Esophagus muscularis mucosa (tissue), 4 donors: ENCODE measurements at regions not wholly inside any gene's neighbourhood (a gene's known extent, or its start where the extent isn't known, plus 50 kb on each side); places are given as distances from the start of the nearest gene placed in this dataset.

Source experiments
- EP300 ChIP-seq: sonication (generic); formaldehyde crosslinking; IDR thresholded peaks from one replicate; pipeline ENCODE4 v1.6.1; 2017; ENCODE audit warnings: antibody characterized with exemption
- POLR2A ChIP-seq: fragments of 450-650 bp; IDR thresholded peaks from one replicate; pipeline ENCODE4 v1.6.1; 2017; ENCODE audit warnings: antibody characterized with exemption, moderate library complexity, mild to moderate bottlenecking, low read depth
- POLR2AphosphoS5 ChIP-seq, 2 donors: sonication (generic); formaldehyde crosslinking; IDR thresholded peaks; one replicate each; pipeline ENCODE4 v1.6.1; 2017; ENCODE audit warnings: antibody characterized with exemption in 2 of 2
- TF ChIP-seq, protein P1 (sequence below), 3 experiments: fragments of 200-600 bp in 2 of 3; fragments of 450-650 bp in 1 of 3; sonication (generic) in 2 of 3; IDR thresholded peaks; one replicate each; pipeline ENCODE4 v1.5.1; 2017 to 2019; ENCODE audit warnings: antibody characterized with exemption in 3 of 3, mild to moderate bottlenecking in 2 of 3, moderate library complexity in 1 of 3

DNA sequence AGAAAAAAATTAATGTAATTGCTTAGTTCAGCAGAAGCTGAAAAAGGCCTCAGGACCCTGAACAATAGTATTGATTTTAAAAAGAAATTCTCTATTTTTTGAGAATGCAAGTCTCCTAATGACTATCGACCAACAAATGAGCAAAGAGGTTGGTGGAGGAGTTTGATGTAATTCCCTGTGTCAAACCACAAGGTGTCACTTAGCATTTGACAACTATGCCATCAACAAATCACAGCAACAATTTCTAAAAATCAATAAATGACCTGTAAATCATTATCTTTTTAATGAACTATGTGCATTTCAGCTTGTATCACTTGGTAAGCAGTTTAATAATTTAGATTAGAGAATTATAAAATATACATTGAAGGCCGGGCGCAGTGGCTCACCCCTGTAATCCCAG is 133.7 kb downstream of the PRELID2 start:
- TF ChIP-seq, protein P1, sequence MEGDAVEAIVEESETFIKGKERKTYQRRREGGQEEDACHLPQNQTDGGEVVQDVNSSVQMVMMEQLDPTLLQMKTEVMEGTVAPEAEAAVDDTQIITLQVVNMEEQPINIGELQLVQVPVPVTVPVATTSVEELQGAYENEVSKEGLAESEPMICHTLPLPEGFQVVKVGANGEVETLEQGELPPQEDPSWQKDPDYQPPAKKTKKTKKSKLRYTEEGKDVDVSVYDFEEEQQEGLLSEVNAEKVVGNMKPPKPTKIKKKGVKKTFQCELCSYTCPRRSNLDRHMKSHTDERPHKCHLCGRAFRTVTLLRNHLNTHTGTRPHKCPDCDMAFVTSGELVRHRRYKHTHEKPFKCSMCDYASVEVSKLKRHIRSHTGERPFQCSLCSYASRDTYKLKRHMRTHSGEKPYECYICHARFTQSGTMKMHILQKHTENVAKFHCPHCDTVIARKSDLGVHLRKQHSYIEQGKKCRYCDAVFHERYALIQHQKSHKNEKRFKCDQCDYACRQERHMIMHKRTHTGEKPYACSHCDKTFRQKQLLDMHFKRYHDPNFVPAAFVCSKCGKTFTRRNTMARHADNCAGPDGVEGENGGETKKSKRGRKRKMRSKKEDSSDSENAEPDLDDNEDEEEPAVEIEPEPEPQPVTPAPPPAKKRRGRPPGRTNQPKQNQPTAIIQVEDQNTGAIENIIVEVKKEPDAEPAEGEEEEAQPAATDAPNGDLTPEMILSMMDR (IDR thresholded peaks at IDR 0.05), result no peak
- no peak for TF ChIP-seq POLR2A
- no peak for TF ChIP-seq POLR2AphosphoS5 (IDR thresholded peaks at IDR 0.05)
- no peak for TF ChIP-seq EP300
